GM23338 (cell line): ENCODE measurements at regions not wholly inside any gene's neighbourhood (a gene's known extent, or its start where the extent isn't known, plus 50 kb on each side); places are given as distances from the start of the nearest gene placed in this dataset.

ENCODE experiments used
- ATAC-seq: fragments of 200-7000 bp; cut with Tn5 transposase; 3 replicates; pipeline ENCODE4 v1.9.1; 2020
- DNase-seq: peaks from one replicate; pipeline ENCODE4 v3.0.0-alpha.2; 2015; ENCODE audit warnings: low spot score
- H2AFZ ChIP-seq: fragments of 200-600 bp; sonication (generic); 2 replicates; pipeline ENCODE4 v1.8.0; 2016; ENCODE audit warnings: antibody characterized with exemption, mild to moderate bottlenecking, moderate library complexity
- H3F3A ChIP-seq: fragments of 200-600 bp; sonication (generic); replicated peaks from 2 replicates; pipeline ENCODE4 v1.8.0; 2017; ENCODE audit warnings: antibody characterized with exemption, mixed run types, low read depth
- H3K27ac ChIP-seq: fragments of 200-600 bp; sonication (generic); 2 replicates; pipeline ENCODE4 v1.6.1; 2016; ENCODE audit warnings: low read depth
- H3K27me3 ChIP-seq: fragments of 200-600 bp; sonication (generic); 2 replicates; pipeline ENCODE4 v1.8.0; 2016; ENCODE audit warnings: mild to moderate bottlenecking, mixed run types, moderate library complexity; ENCODE audit not compliant: insufficient read depth
- H3K36me3 ChIP-seq: fragments of 200-600 bp; sonication (generic); 2 replicates; pipeline ENCODE4 v1.8.0; 2016; ENCODE audit warnings: mild to moderate bottlenecking; ENCODE audit not compliant: insufficient read depth
- H3K4me1 ChIP-seq: fragments of 200-600 bp; sonication (generic); 2 replicates; pipeline ENCODE4 v1.8.0; 2016; ENCODE audit warnings: mild to moderate bottlenecking, moderate library complexity; ENCODE audit not compliant: insufficient read depth
- H3K4me2 ChIP-seq: fragments of 200-600 bp; sonication (generic); 2 replicates; pipeline ENCODE4 v1.7.1; 2017; ENCODE audit warnings: mixed run types
- H3K4me3 ChIP-seq: fragments of 200-600 bp; sonication (generic); 2 replicates; pipeline ENCODE4 v1.6.1; 2016; ENCODE audit warnings: mixed run types
- H3K79me2 ChIP-seq: fragments of 200-600 bp; sonication (generic); replicated peaks from 2 replicates; pipeline ENCODE4 v1.8.0; 2017; ENCODE audit warnings: mild to moderate bottlenecking; ENCODE audit not compliant: insufficient read depth
- H3K9me2 ChIP-seq: fragments of 200-600 bp; sonication (generic); 2 replicates; pipeline ENCODE4 v1.8.0; 2017; ENCODE audit not compliant: insufficient read depth
- H4K20me1 ChIP-seq: fragments of 200-600 bp; sonication (generic); replicated peaks from 2 replicates; pipeline ENCODE4 v1.8.0; 2017; ENCODE audit warnings: mild to moderate bottlenecking; ENCODE audit not compliant: insufficient read depth
- H3K27ac Mint-ChIP-seq: 2 replicates; pipeline ENCODE4 v1.8.0; 2020; ENCODE audit warnings: inconsistent platforms, mild to moderate bottlenecking, moderate library complexity, mixed read lengths
- H3K27me3 Mint-ChIP-seq: 3 replicates; pipeline ENCODE4 v1.8.0; 2022; ENCODE audit warnings: low read depth, mild to moderate bottlenecking, moderate library complexity, mixed read lengths, inconsistent platforms; ENCODE audit not compliant: insufficient read depth, poor library complexity
- H3K36me3 Mint-ChIP-seq: 3 replicates; pipeline ENCODE4 v1.8.0; 2021; ENCODE audit warnings: low read depth, mild to moderate bottlenecking, inconsistent platforms, moderate library complexity, mixed read lengths
- H3K4me1 Mint-ChIP-seq: 3 replicates; pipeline ENCODE4 v1.8.0; 2020; ENCODE audit warnings: mild to moderate bottlenecking, inconsistent platforms, mixed read lengths
- H3K4me3 Mint-ChIP-seq: 3 replicates; pipeline ENCODE4 v1.8.0; 2021; ENCODE audit warnings: moderate library complexity, mild to moderate bottlenecking, inconsistent platforms, mixed read lengths
- H3K9me3 Mint-ChIP-seq: 3 replicates; pipeline ENCODE4 v1.8.0; 2020; ENCODE audit warnings: moderate library complexity, mild to moderate bottlenecking, inconsistent platforms, mixed read lengths
- EZH2 ChIP-seq: fragments of 200-600 bp; sonication (generic); IDR thresholded peaks from one replicate; pipeline ENCODE4 v1.8.0; 2017; ENCODE audit warnings: antibody characterized with exemption, mild to moderate bottlenecking, low read depth; ENCODE audit not compliant: unreplicated experiment
- EZH2phosphoT487 ChIP-seq: fragments of 200-600 bp; sonication (generic); IDR thresholded peaks from one replicate; pipeline ENCODE4 v1.8.1; 2018; ENCODE audit warnings: antibody characterized with exemption; ENCODE audit not compliant: unreplicated experiment
- JUNB ChIP-seq: IDR thresholded peaks from one replicate; pipeline ENCODE4 v1.6.1; 2016; ENCODE audit warnings: antibody characterized with exemption; ENCODE audit not compliant: unreplicated experiment
- NANOG ChIP-seq: IDR thresholded peaks from 2 replicates; pipeline ENCODE4 v1.6.1; 2016; ENCODE audit warnings: antibody characterized with exemption, borderline replicate concordance
- STAT1 ChIP-seq: IDR thresholded peaks from one replicate; pipeline ENCODE4 v1.6.1; 2016; ENCODE audit warnings: antibody characterized with exemption; ENCODE audit not compliant: unreplicated experiment
- ZNF462 ChIP-seq: fragments of 250-450 bp; sonication (Bioruptor Pico); IDR thresholded peaks from 2 replicates; pipeline ENCODE4 v1.5.0; 2020; ENCODE audit warnings: mild to moderate bottlenecking, moderate library complexity

GRCh38 chr9:135017899-135018298, 69.6 kb upstream of the OLFM1 start:
- no peak overlapping the region for H2AFZ ChIP-seq
- no peaks in the 10 kb centered on the region for H4K20me1 ChIP-seq

More at GRCh38 chr9:135017899-135018298, 69.6 kb upstream of the OLFM1 start:
- H3K9me3 Mint-ChIP-seq, result peaks cover 3% of the 10 kb centered on the region; the same call in 1 of the 3 replicates
- ATAC-seq (no peak), DNase-seq (no peak)
- H3K4me1 ChIP-seq, result no peaks in the 10 kb centered on the region
- H3K9me2 ChIP-seq, result no peaks in the 10 kb centered on the region
- peaks cover 7% of the 10 kb centered on the region for H3K4me1 Mint-ChIP-seq
- no peak overlapping the region for H3K4me2 ChIP-seq
- H3K27me3 Mint-ChIP-seq, result peaks cover 11% of the 10 kb centered on the region
- H3K27me3 ChIP-seq, result no peaks in the 10 kb centered on the region
- no peak for TF ChIP-seq NANOG
- no peak for TF ChIP-seq STAT1
- no peak for TF ChIP-seq EZH2phosphoT487
- TF ChIP-seq ZNF462 (CRISPR knock-in tag), result no peak
- no peak for TF ChIP-seq JUNB
- no peak for TF ChIP-seq EZH2
- H3K79me2 ChIP-seq, result no peaks in the 10 kb centered on the region
- no peak overlapping the region for H3K4me3 ChIP-seq
- no peak overlapping the region for H3K27ac ChIP-seq
- no peaks in the 10 kb centered on the region for H3K36me3 ChIP-seq
- no peaks in the 10 kb centered on the region for H3K36me3 Mint-ChIP-seq
- H3K27ac Mint-ChIP-seq, result no peak overlapping the region
- H3F3A ChIP-seq, result no peaks in the 10 kb centered on the region
- no peak overlapping the region for H3K4me3 Mint-ChIP-seq
